ENCODE measurements at regions not wholly inside any gene's neighbourhood (a gene's known extent, or its start where the extent isn't known, plus 50 kb on each side); places are given as distances from the start of the nearest gene placed in this dataset.
"Not testable (repeated sequence)": the region's sequence is repeated elsewhere in the genome, so short reads cannot be mapped to it uniquely, and the experiment has no call there.

GRCh38 chr2:44104855-44105271, 63.8 kb upstream of the PPM1B start:
- DNase-seq (ENCODE audit: low spot score) = no peak
- TF ChIP-seq, protein P1, sequence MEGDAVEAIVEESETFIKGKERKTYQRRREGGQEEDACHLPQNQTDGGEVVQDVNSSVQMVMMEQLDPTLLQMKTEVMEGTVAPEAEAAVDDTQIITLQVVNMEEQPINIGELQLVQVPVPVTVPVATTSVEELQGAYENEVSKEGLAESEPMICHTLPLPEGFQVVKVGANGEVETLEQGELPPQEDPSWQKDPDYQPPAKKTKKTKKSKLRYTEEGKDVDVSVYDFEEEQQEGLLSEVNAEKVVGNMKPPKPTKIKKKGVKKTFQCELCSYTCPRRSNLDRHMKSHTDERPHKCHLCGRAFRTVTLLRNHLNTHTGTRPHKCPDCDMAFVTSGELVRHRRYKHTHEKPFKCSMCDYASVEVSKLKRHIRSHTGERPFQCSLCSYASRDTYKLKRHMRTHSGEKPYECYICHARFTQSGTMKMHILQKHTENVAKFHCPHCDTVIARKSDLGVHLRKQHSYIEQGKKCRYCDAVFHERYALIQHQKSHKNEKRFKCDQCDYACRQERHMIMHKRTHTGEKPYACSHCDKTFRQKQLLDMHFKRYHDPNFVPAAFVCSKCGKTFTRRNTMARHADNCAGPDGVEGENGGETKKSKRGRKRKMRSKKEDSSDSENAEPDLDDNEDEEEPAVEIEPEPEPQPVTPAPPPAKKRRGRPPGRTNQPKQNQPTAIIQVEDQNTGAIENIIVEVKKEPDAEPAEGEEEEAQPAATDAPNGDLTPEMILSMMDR (IDR thresholded peaks at IDR 0.05; ENCODE audit: extremely low read depth, insufficient read depth, missing control alignments) = no peak
- in situ Hi-C loops (cut with MboI; ENCODE audit: low pct_unique_long_range_greater_than_20kb, low sequenced_read_pairs, unreplicated experiment) = no loop called here

DNA sequence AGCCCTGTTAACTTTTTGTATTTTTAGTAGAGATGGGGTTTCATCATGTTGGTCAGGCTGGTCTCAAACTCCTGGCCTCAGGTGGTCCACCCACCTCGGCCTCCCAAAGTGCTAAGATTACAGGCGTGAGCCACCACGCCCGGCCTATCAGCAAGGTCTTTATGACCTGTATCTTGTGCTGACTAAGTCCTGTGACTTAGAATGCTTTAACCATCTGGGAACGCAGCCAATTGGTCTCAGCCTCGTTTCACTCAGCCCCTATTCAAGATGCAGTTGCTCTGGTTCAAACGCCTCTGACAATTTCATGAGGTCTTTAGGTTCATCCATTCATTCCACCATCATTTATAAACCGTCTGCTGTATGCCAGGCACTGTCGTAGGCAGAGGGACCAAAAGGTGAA, 62.2 kb upstream of the PPM1B start:
- in situ Hi-C loops (cut with MboI; ENCODE audit: low pct_unique_long_range_greater_than_20kb, low sequenced_read_pairs, unreplicated experiment); DNase-seq (ENCODE audit: low spot score): not testable (repeated sequence)

- no peak for DNase-seq (ENCODE audit: low spot score)
- TF ChIP-seq, protein P1 (IDR thresholded peaks at IDR 0.05; ENCODE audit: extremely low read depth, insufficient read depth, missing control alignments) = no peak
- in situ Hi-C loops (cut with MboI; ENCODE audit: low pct_unique_long_range_greater_than_20kb, low sequenced_read_pairs, unreplicated experiment) = no loop called here
These were observed 61.5 kb upstream of the PPM1B start for GRCh38 chr2:44107086-44107740.

DNA sequence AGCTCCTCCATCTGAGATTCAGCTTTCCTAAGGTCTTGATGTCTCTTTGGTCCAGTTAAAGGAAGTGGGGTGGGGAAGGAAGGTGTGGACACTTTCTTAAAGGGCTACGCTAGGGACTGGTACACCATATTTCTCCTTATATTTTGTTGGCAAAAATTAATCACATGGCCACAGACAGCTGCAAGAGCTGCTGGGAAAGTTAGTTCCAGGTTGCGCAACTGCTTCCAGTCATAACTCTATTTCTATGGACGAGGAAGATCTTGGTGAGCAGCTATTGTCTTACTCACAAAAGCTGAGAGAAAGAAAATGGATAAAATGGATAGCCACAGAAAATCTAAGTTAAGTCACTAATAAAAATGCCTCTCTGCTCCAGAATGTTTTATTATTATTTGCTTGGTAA, 60.7 kb upstream of the PPM1B start:
- TF ChIP-seq, protein P1 (IDR thresholded peaks at IDR 0.05; ENCODE audit: extremely low read depth, insufficient read depth, missing control alignments) = no peak
- in situ Hi-C loops (cut with MboI; ENCODE audit: low pct_unique_long_range_greater_than_20kb, low sequenced_read_pairs, unreplicated experiment) = no loop called here
- DNase-seq (ENCODE audit: low spot score) = no peak

DNA sequence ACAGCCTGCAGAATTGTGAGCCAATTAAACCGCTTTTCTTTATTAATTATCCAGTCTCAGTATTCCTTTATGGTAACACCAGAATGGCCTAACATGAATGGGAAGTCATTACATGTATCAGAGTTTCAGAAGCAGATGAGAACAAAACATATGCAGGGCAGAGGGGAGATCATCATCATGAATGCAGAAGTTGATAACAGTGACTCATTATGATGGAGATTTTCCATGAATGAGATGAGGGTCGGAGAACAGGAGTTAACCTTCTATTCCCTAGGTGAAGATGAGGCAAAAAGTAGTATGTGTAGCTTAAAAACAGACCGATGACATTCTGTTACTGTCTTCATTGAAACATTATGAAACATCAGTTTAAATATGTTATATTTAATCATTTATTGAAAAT, 59.5 kb upstream of the PPM1B start:
- TF ChIP-seq, protein P1 (IDR thresholded peaks at IDR 0.05; ENCODE audit: extremely low read depth, insufficient read depth, missing control alignments) = no peak
- no peak for DNase-seq (ENCODE audit: low spot score)
- in situ Hi-C loops (cut with MboI; ENCODE audit: low pct_unique_long_range_greater_than_20kb, low sequenced_read_pairs, unreplicated experiment) = no loop called here

GRCh38 chr2:44110444-44110843, 58.2 kb upstream of the PPM1B start:
- in situ Hi-C loops (cut with MboI; ENCODE audit: low pct_unique_long_range_greater_than_20kb, low sequenced_read_pairs, unreplicated experiment) = no loop called here

GRCh38 chr2:44112096-44112495, 56.6 kb upstream of the PPM1B start:
- in situ Hi-C loops (cut with MboI; ENCODE audit: low pct_unique_long_range_greater_than_20kb, low sequenced_read_pairs, unreplicated experiment) = no loop called here
- TF ChIP-seq, protein P1 (IDR thresholded peaks at IDR 0.05; ENCODE audit: extremely low read depth, insufficient read depth, missing control alignments) = no peak
- no peak for DNase-seq (ENCODE audit: low spot score)

More at GRCh38 chr2:44110444-44110843, 58.2 kb upstream of the PPM1B start:
- no peak for DNase-seq (ENCODE audit: low spot score)
- TF ChIP-seq, protein P1 (IDR thresholded peaks at IDR 0.05; ENCODE audit: extremely low read depth, insufficient read depth, missing control alignments) = no peak

Data from GM13977 (cell line).